ENCODE measurements at regions not wholly inside any gene's neighbourhood (a gene's known extent, or its start where the extent isn't known, plus 50 kb on each side); places are given as distances from the start of the nearest gene placed in this dataset.

- no peak for DNase-seq (ENCODE audit: low spot score)
- Histone ChIP-seq H3K36me3 (ENCODE audit: insufficient read depth) (no peaks in the 10 kb centered on the region; the same call in 1 of the 2 replicates), H3K27ac (ENCODE audit: low read depth) (no peak overlapping the region), H3K79me2 (replicated peaks; ENCODE audit: insufficient read depth) (no peaks in the 10 kb centered on the region), H3K4me2 (no peak overlapping the region), H3F3A (replicated peaks; ENCODE audit: low read depth) (no peaks in the 10 kb centered on the region), H3K27me3 (ENCODE audit: insufficient read depth) (no peaks in the 10 kb centered on the region), H3K4me1 (ENCODE audit: insufficient read depth) (peaks cover 5% of the 10 kb centered on the region; the same call in 1 of the 2 replicates), H4K20me1 (replicated peaks; ENCODE audit: insufficient read depth) (no peaks in the 10 kb centered on the region), H3K9me2 (ENCODE audit: insufficient read depth) (no peaks in the 10 kb centered on the region), H2AFZ (no peak overlapping the region), H3K4me3 (no peak overlapping the region)
- no peak overlapping the region for H3K4me3 Mint-ChIP-seq
- H3K36me3 Mint-ChIP-seq (ENCODE audit: low read depth), result no peaks in the 10 kb centered on the region
- H3K27me3 Mint-ChIP-seq (ENCODE audit: insufficient read depth, low read depth, poor library complexity), result no peaks in the 10 kb centered on the region
- ATAC-seq, result no peak
- no peaks in the 10 kb centered on the region for H3K9me3 Mint-ChIP-seq
- H3K4me1 Mint-ChIP-seq, result 0 out of 3 replicates have a peak, but pooled peaks cover 5% of the 10 kb centered on the region
- TF ChIP-seq CREB1 (CRISPR knock-in tag; IDR thresholded peaks at IDR 0.05; ENCODE audit: low read depth) (no peak), EZH2phosphoT487 (IDR thresholded peaks at IDR 0.05; ENCODE audit: unreplicated experiment) (no peak), JUNB (IDR thresholded peaks at IDR 0.05; ENCODE audit: unreplicated experiment) (no peak), REST (IDR thresholded peaks at IDR 0.05; ENCODE audit: unreplicated experiment) (no peak), POLR2AphosphoS5 (IDR thresholded peaks at IDR 0.05; ENCODE audit: low read depth) (no peak), ZNF462 (CRISPR knock-in tag; IDR thresholded peaks at IDR 0.05) (no peak), ETS1 (IDR thresholded peaks at IDR 0.05) (no peak), ZNF114 (CRISPR knock-in tag; IDR thresholded peaks at IDR 0.05) (no peak), CTCF (conservative IDR thresholded peaks at IDR 0.05; ENCODE audit: low read depth in 2 of 2) (no peak), ZNF331 (CRISPR knock-in tag; IDR thresholded peaks at IDR 0.05; ENCODE audit: low read depth) (no peak), NANOG (IDR thresholded peaks at IDR 0.05; ENCODE audit: borderline replicate concordance) (no peak), EZH2 (IDR thresholded peaks at IDR 0.05; ENCODE audit: low read depth, unreplicated experiment) (no peak), STAT1 (IDR thresholded peaks at IDR 0.05; ENCODE audit: unreplicated experiment) (no peak)
- no peak overlapping the region for H3K27ac Mint-ChIP-seq
Observed at GRCh38 chr5:117286813-117287212, 712.2 kb upstream of the SEMA6A start.

Data from GM23338 (cell line).